Kasumi-1 (cell line): ENCODE measurements at regions not wholly inside any gene's neighbourhood (a gene's known extent, or its start where the extent isn't known, plus 50 kb on each side); places are given as distances from the start of the nearest gene placed in this dataset.

ENCODE experiments used
- DNase-seq, 2 experiments: peaks; one replicate each; lab custom pipeline; 2025; lab: John Stamatoyannopoulos, UW

DNA sequence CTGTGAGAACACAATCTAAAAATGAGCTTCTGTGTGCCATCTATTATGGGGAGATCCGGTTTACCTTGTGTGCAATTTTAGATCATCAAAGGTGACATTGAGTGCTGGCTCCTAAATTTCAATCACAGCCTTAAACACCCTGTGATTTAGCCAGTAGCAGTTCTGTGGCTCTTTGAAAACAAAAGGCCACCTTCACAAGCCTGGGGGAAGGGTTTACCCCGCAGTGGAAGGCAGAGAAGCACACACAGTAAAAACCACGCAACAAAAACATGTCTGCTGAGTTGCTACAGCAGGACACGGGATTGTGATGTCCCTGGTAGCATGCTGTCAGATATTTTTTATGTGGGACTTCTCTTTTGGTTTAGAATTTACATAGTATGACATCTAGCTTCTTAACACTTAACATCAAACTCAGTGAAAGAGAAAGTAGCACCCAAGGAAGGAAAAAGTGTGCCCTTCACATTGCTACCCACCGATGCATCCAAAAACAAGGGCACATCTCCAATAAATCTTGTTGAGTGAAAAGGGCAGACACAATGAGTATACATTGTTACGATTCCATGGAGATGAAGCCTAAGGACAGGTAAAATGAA, 56.1 kb upstream of the RNF152 start:
- DNase-seq, result no peak

- DNase-seq, result no peak
Measured at GRCh38 chr18:61948281-61948741, 55.5 kb upstream of the RNF152 start.

- DNase-seq, result no peak
Measured at GRCh38 chr18:61946449-61946848, 53.6 kb upstream of the RNF152 start.

DNA sequence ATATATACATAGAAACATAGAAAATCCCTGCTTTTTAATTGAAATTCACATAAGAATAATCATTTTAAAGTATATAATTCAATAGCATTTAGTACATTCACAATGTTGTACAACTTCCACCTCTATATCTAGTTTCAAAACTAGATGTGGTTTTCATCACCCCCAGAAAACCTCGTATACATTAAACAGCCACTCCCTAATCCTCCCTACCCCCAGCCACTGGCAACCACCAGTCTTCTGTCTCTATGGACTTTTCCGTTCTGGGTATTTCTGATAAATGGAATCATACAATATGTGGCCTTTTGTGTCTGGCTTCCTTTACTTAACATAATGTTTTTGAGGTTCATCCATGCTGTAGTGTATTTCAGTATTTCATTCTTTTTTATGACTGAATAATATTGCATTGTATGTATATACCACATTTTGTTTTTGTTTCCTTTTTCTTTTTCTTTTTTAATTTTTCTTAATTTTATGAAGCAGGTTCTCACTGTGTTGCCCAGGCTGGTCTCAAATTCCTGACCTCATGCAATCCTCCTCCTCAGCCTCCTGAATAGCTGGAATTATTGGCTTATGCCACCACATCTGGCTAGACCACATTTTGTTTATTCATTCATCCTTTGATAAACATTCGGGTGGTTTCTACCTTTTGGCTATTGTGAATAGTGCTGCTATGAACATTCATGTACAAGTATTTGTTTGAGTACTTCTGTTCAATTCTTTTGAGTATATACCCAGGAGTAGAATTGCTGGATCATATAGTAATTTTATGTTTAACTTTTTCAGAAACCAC, 50.6 kb upstream of the RNF152 start:
- no peak for DNase-seq
